SH-SY5Y (cell line): ENCODE measurements at regions not wholly inside any gene's neighbourhood (a gene's known extent, or its start where the extent isn't known, plus 50 kb on each side); places are given as distances from the start of the nearest gene placed in this dataset.

Experiments used
- GATA2 ChIP-seq: IDR thresholded peaks from 2 replicates; pipeline ENCODE4 v1.6.1; 2011; ENCODE audit warnings: mild to moderate bottlenecking, low read depth, low read length
- GATA3 ChIP-seq: IDR thresholded peaks from 2 replicates; pipeline ENCODE4 v1.6.1; 2011; ENCODE audit warnings: low read depth, mild to moderate bottlenecking, low read length, moderate library complexity

GRCh38 chr1:219092206-219092605, 81.5 kb upstream of the LYPLAL1 start:
- TF ChIP-seq GATA2 (no peak), GATA3 (no peak)
